ENCODE measurements at regions not wholly inside any gene's neighbourhood (a gene's known extent, or its start where the extent isn't known, plus 50 kb on each side); places are given as distances from the start of the nearest gene placed in this dataset.

GRCh38 chr18:34159691-34160185, 65.0 kb downstream of the NOL4 start:
- no peak overlapping the region for H3K4me3 ChIP-seq (replicated peaks; ENCODE audit: low read depth, low read length)
- no peak for DNase-seq (ENCODE audit: extremely low read depth, low read depth)
- no peak for TF ChIP-seq CTCF (IDR thresholded peaks at IDR 0.05; ENCODE audit: low read depth, low read length, missing control alignments)

GRCh38 chr18:34158881-34159690, 65.6 kb downstream of the NOL4 start:
- no peak for TF ChIP-seq CTCF (IDR thresholded peaks at IDR 0.05; ENCODE audit: low read depth, low read length, missing control alignments)
- no peak for DNase-seq (ENCODE audit: extremely low read depth, low read depth)
- H3K4me3 ChIP-seq (replicated peaks; ENCODE audit: low read depth, low read length) = no peak overlapping the region

- no peak for TF ChIP-seq CTCF (IDR thresholded peaks at IDR 0.05; ENCODE audit: low read depth, low read length, missing control alignments)
- no peak for DNase-seq (ENCODE audit: extremely low read depth, low read depth)
- no peak overlapping the region for H3K4me3 ChIP-seq (replicated peaks; ENCODE audit: low read depth, low read length)
Measured at GRCh38 chr18:34153711-34154110, 71.0 kb downstream of the NOL4 start.

- H3K4me3 ChIP-seq (replicated peaks; ENCODE audit: low read depth, low read length) = no peak overlapping the region
- TF ChIP-seq CTCF (IDR thresholded peaks at IDR 0.05; ENCODE audit: low read depth, low read length, missing control alignments) = no peak
- no peak for DNase-seq (ENCODE audit: extremely low read depth, low read depth)
Measured at GRCh38 chr18:34131006-34131405, 93.7 kb downstream of the NOL4 start.

GRCh38 chr18:34128436-34128835, 96.3 kb downstream of the NOL4 start:
- TF ChIP-seq CTCF (IDR thresholded peaks at IDR 0.05; ENCODE audit: low read depth, low read length, missing control alignments) = no peak
- no peak overlapping the region for H3K4me3 ChIP-seq (replicated peaks; ENCODE audit: low read depth, low read length)
- DNase-seq (ENCODE audit: extremely low read depth, low read depth) = no peak

- DNase-seq (ENCODE audit: extremely low read depth, low read depth) = no peak
- no peak overlapping the region for H3K4me3 ChIP-seq (replicated peaks; ENCODE audit: low read depth, low read length)
- TF ChIP-seq CTCF (IDR thresholded peaks at IDR 0.05; ENCODE audit: low read depth, low read length, missing control alignments) = no peak
Measured at GRCh38 chr18:34126121-34126520, 98.6 kb downstream of the NOL4 start.

All from HFF-Myc (cell line).